ENCODE measurements at regions not wholly inside any gene's neighbourhood (a gene's known extent, or its start where the extent isn't known, plus 50 kb on each side); places are given as distances from the start of the nearest gene placed in this dataset.
"Not testable (repeated sequence)": the region's sequence is repeated elsewhere in the genome, so short reads cannot be mapped to it uniquely, and the experiment has no call there.

- no peaks in the 10 kb centered on the region for H3K9me3 Mint-ChIP-seq
- H3K27ac Mint-ChIP-seq, result no peak overlapping the region
- no peaks in the 10 kb centered on the region for H3K36me3 Mint-ChIP-seq (ENCODE audit: low read depth)
- H3K4me1 Mint-ChIP-seq, result no peaks in the 10 kb centered on the region
- H3K4me3 Mint-ChIP-seq, result no peak overlapping the region
- intact Hi-C loops (cut with micrococcal nuclease), result no loop called here
- no peak for DNase-seq
- no peaks in the 10 kb centered on the region for H3K27me3 Mint-ChIP-seq
Measured at GRCh38 chr5:91963166-91963565, 580.0 kb upstream of the ARRDC3 start.

GRCh38 chr5:91957666-91958065 lies 574.5 kb upstream of the ARRDC3 start:
- intact Hi-C loops (cut with micrococcal nuclease), result no loop called here
- Mint-ChIP-seq H3K36me3 (ENCODE audit: low read depth) (no peaks in the 10 kb centered on the region), H3K9me3 (no peaks in the 10 kb centered on the region), H3K27ac (no peak overlapping the region), H3K4me3 (no peak overlapping the region), H3K27me3 (no peaks in the 10 kb centered on the region), H3K4me1 (no peaks in the 10 kb centered on the region)
- DNase-seq, result no peak

GRCh38 chr5:91956738-91957137 lies 573.6 kb upstream of the ARRDC3 start:
- intact Hi-C loops (cut with micrococcal nuclease), result no loop called here
- H3K4me1 Mint-ChIP-seq, result no peaks in the 10 kb centered on the region
- H3K36me3 Mint-ChIP-seq (ENCODE audit: low read depth), result no peaks in the 10 kb centered on the region
- H3K27ac Mint-ChIP-seq, result no peak overlapping the region
- H3K4me3 Mint-ChIP-seq, result no peak overlapping the region
- no peaks in the 10 kb centered on the region for H3K9me3 Mint-ChIP-seq
- H3K27me3 Mint-ChIP-seq, result no peaks in the 10 kb centered on the region
- no peak for DNase-seq

- H3K36me3 Mint-ChIP-seq (ENCODE audit: low read depth), result no peaks in the 10 kb centered on the region
- H3K4me3 Mint-ChIP-seq, result no peak overlapping the region
- no peaks in the 10 kb centered on the region for H3K4me1 Mint-ChIP-seq
- no peak overlapping the region for H3K27ac Mint-ChIP-seq
- no peak for DNase-seq
- intact Hi-C loops (cut with micrococcal nuclease), result no loop called here
- no peaks in the 10 kb centered on the region for H3K27me3 Mint-ChIP-seq
- no peaks in the 10 kb centered on the region for H3K9me3 Mint-ChIP-seq
Measured at GRCh38 chr5:91955610-91956009, 572.5 kb upstream of the ARRDC3 start.

- Mint-ChIP-seq H3K36me3 (ENCODE audit: low read depth) (no peaks in the 10 kb centered on the region), H3K27me3 (no peaks in the 10 kb centered on the region), H3K27ac (no peak overlapping the region), H3K4me1 (no peaks in the 10 kb centered on the region), H3K9me3 (no peaks in the 10 kb centered on the region), H3K4me3 (no peak overlapping the region)
- intact Hi-C loops (cut with micrococcal nuclease), result no loop called here
- no peak for DNase-seq
Measured at GRCh38 chr5:91954136-91954535, 571.0 kb upstream of the ARRDC3 start.

GRCh38 chr5:91950328-91950727 lies 567.2 kb upstream of the ARRDC3 start:
- H3K4me3 Mint-ChIP-seq, result no peak overlapping the region
- no peak for DNase-seq
- intact Hi-C loops (cut with micrococcal nuclease), result no loop called here
- peaks cover 2% of the 10 kb centered on the region for H3K4me1 Mint-ChIP-seq
- no peaks in the 10 kb centered on the region for H3K27me3 Mint-ChIP-seq
- no peaks in the 10 kb centered on the region for H3K9me3 Mint-ChIP-seq
- no peak overlapping the region for H3K27ac Mint-ChIP-seq
- no peaks in the 10 kb centered on the region for H3K36me3 Mint-ChIP-seq (ENCODE audit: low read depth)

- Mint-ChIP-seq H3K27ac (no peak overlapping the region), H3K4me1 (peaks cover 2% of the 10 kb centered on the region), H3K27me3 (no peaks in the 10 kb centered on the region), H3K36me3 (ENCODE audit: low read depth) (no peaks in the 10 kb centered on the region), H3K4me3 (no peak overlapping the region), H3K9me3 (no peaks in the 10 kb centered on the region)
- no peak for DNase-seq
- intact Hi-C loops (cut with micrococcal nuclease), result no loop called here
Measured at GRCh38 chr5:91946870-91947269, 563.8 kb upstream of the ARRDC3 start.

- no peaks in the 10 kb centered on the region for H3K9me3 Mint-ChIP-seq
- no peak overlapping the region for H3K27ac Mint-ChIP-seq
- intact Hi-C loops (cut with micrococcal nuclease), result no loop called here
- H3K4me1 Mint-ChIP-seq, result no peaks in the 10 kb centered on the region
- no peak for DNase-seq
- no peak overlapping the region for H3K4me3 Mint-ChIP-seq
- H3K27me3 Mint-ChIP-seq, result no peaks in the 10 kb centered on the region
- no peaks in the 10 kb centered on the region for H3K36me3 Mint-ChIP-seq (ENCODE audit: low read depth)
Measured at GRCh38 chr5:91941588-91941987, 558.5 kb upstream of the ARRDC3 start.

GRCh38 chr5:91938441-91938840 lies 555.3 kb upstream of the ARRDC3 start:
- DNase-seq, result no peak
- Mint-ChIP-seq H3K36me3 (ENCODE audit: low read depth) (no peaks in the 10 kb centered on the region), H3K27me3 (no peaks in the 10 kb centered on the region), H3K4me3 (no peak overlapping the region), H3K9me3 (no peaks in the 10 kb centered on the region), H3K4me1 (no peaks in the 10 kb centered on the region), H3K27ac (no peak overlapping the region)
- intact Hi-C loops (cut with micrococcal nuclease), result no loop called here

GRCh38 chr5:91937121-91937520 lies 554.0 kb upstream of the ARRDC3 start:
- Mint-ChIP-seq H3K36me3 (ENCODE audit: low read depth) (no peaks in the 10 kb centered on the region), H3K27ac (no peak overlapping the region), H3K9me3 (no peaks in the 10 kb centered on the region)

GRCh38 chr5:91929522-91929817 lies 546.4 kb upstream of the ARRDC3 start:
- Mint-ChIP-seq H3K4me1 (no peaks in the 10 kb centered on the region), H3K27ac (no peak overlapping the region), H3K9me3 (no peaks in the 10 kb centered on the region), H3K4me3 (no peak overlapping the region), H3K27me3 (no peaks in the 10 kb centered on the region), H3K36me3 (ENCODE audit: low read depth) (no peaks in the 10 kb centered on the region)
- no peak for DNase-seq
- intact Hi-C loops (cut with micrococcal nuclease), result no loop called here

More at GRCh38 chr5:91937121-91937520, 554.0 kb upstream of the ARRDC3 start:
- no peak for DNase-seq
- Mint-ChIP-seq H3K4me3 (no peak overlapping the region), H3K27me3 (no peaks in the 10 kb centered on the region), H3K4me1 (no peaks in the 10 kb centered on the region)
- intact Hi-C loops (cut with micrococcal nuclease), result no loop called here

- Mint-ChIP-seq H3K36me3 (ENCODE audit: low read depth) (no peaks in the 10 kb centered on the region), H3K4me1 (no peaks in the 10 kb centered on the region), H3K27ac (no peak overlapping the region), H3K9me3 (no peaks in the 10 kb centered on the region), H3K4me3 (no peak overlapping the region), H3K27me3 (no peaks in the 10 kb centered on the region)
- intact Hi-C loops (cut with micrococcal nuclease), result no loop called here
- DNase-seq, result no peak
Measured at GRCh38 chr5:91928754-91929521, 545.8 kb upstream of the ARRDC3 start.

- no peak for DNase-seq
- H3K27me3 Mint-ChIP-seq, result no peaks in the 10 kb centered on the region
- no peaks in the 10 kb centered on the region for H3K36me3 Mint-ChIP-seq (ENCODE audit: low read depth)
- no peak overlapping the region for H3K4me3 Mint-ChIP-seq
- H3K27ac Mint-ChIP-seq, result no peak overlapping the region
- intact Hi-C loops (cut with micrococcal nuclease), result no loop called here
- no peaks in the 10 kb centered on the region for H3K9me3 Mint-ChIP-seq
- H3K4me1 Mint-ChIP-seq, result no peaks in the 10 kb centered on the region
Measured at GRCh38 chr5:91927439-91927838, 544.3 kb upstream of the ARRDC3 start.

- Mint-ChIP-seq H3K4me3 (no peak overlapping the region), H3K27me3 (no peaks in the 10 kb centered on the region), H3K9me3 (no peaks in the 10 kb centered on the region), H3K36me3 (ENCODE audit: low read depth) (no peaks in the 10 kb centered on the region), H3K27ac (no peak overlapping the region), H3K4me1 (no peaks in the 10 kb centered on the region)
- DNase-seq, result no peak
- intact Hi-C loops (cut with micrococcal nuclease), result no loop called here
Measured at GRCh38 chr5:91925249-91925648, 542.1 kb upstream of the ARRDC3 start.

GRCh38 chr5:91917037-91917814 lies 534.1 kb upstream of the ARRDC3 start:
- intact Hi-C loops (cut with micrococcal nuclease); H3K9me3 Mint-ChIP-seq; H3K4me3 Mint-ChIP-seq; H3K4me1 Mint-ChIP-seq; H3K27me3 Mint-ChIP-seq; H3K27ac Mint-ChIP-seq; H3K36me3 Mint-ChIP-seq (ENCODE audit: low read depth); DNase-seq: not testable (repeated sequence)

Measured in activated CD4-positive, alpha-beta T cell treated with anti-CD3 and anti-CD28 coated beads, Interleukin-2, amount 10 ng/mL, durations not matched to agents 24 days and 14 days (primary cell).